GM21737 (cell line): ENCODE measurements at regions not wholly inside any gene's neighbourhood (a gene's known extent, or its start where the extent isn't known, plus 50 kb on each side); places are given as distances from the start of the nearest gene placed in this dataset.

ENCODE experiments used
- ATAC-seq: cut with Tn5 transposase; IDR thresholded peaks from one replicate; pipeline ENCODE4 v1.9.1; 2021; ENCODE audit warnings: mild to moderate bottlenecking, moderate library complexity; ENCODE audit not compliant: unreplicated experiment

GRCh38 chr10:58885146-58885545 lies 291.3 kb upstream of the PHYHIPL start:
- ATAC-seq: no peak

GRCh38 chr10:58885686-58886345 lies 290.6 kb upstream of the PHYHIPL start:
- no peak for ATAC-seq

GRCh38 chr10:58886406-58886805 lies 290.0 kb upstream of the PHYHIPL start:
- no peak for ATAC-seq

- no peak for ATAC-seq
Observed at GRCh38 chr10:58887474-58887873, 289.0 kb upstream of the PHYHIPL start.

- no peak for ATAC-seq
Observed at GRCh38 chr10:58888957-58889356, 287.5 kb upstream of the PHYHIPL start.

- no peak for ATAC-seq
Observed at GRCh38 chr10:58892031-58892531, 284.4 kb upstream of the PHYHIPL start.

GRCh38 chr10:58894929-58895328 lies 281.5 kb upstream of the PHYHIPL start:
- no peak for ATAC-seq

GRCh38 chr10:58896229-58896628 lies 280.2 kb upstream of the PHYHIPL start:
- no peak for ATAC-seq

- ATAC-seq: no peak
Observed at GRCh38 chr10:58897236-58897635, 279.2 kb upstream of the PHYHIPL start.

GRCh38 chr10:58897708-58898107 lies 278.7 kb upstream of the PHYHIPL start:
- ATAC-seq: no peak

GRCh38 chr10:58898854-58899573 lies 277.4 kb upstream of the PHYHIPL start:
- ATAC-seq: no peak

GRCh38 chr10:58901092-58901646 lies 275.3 kb upstream of the PHYHIPL start:
- ATAC-seq: no peak

- no peak for ATAC-seq
Observed at GRCh38 chr10:58903071-58903470, 273.4 kb upstream of the PHYHIPL start.

GRCh38 chr10:58909881-58910280 lies 266.6 kb upstream of the PHYHIPL start:
- no peak for ATAC-seq

GRCh38 chr10:58913717-58914116 lies 262.7 kb upstream of the PHYHIPL start:
- ATAC-seq: no peak

GRCh38 chr10:58918887-58919286 lies 257.6 kb upstream of the PHYHIPL start:
- no peak for ATAC-seq

GRCh38 chr10:58919927-58920654 lies 256.4 kb upstream of the PHYHIPL start:
- no peak for ATAC-seq

- no peak for ATAC-seq
Observed at GRCh38 chr10:58920655-58921003, 255.8 kb upstream of the PHYHIPL start.

- ATAC-seq: no peak
Observed at GRCh38 chr10:58921421-58921855, 255.0 kb upstream of the PHYHIPL start.

GRCh38 chr10:58925381-58925780 lies 251.1 kb upstream of the PHYHIPL start:
- no peak for ATAC-seq

GRCh38 chr10:58930500-58930899 lies 245.9 kb upstream of the PHYHIPL start:
- no peak for ATAC-seq
